Fibroblast of lung (primary cell): ENCODE measurements at regions not wholly inside any gene's neighbourhood (a gene's known extent, or its start where the extent isn't known, plus 50 kb on each side); places are given as distances from the start of the nearest gene placed in this dataset.

Experiments used
- EZH2 ChIP-seq: IDR thresholded peaks from 2 replicates; pipeline ENCODE4 v1.5.1; 2012; ENCODE audit warnings: low read length, control low read depth, mild to moderate bottlenecking; ENCODE audit errors: missing control alignments
- TF ChIP-seq, protein P1 (sequence below), 2 donors: IDR thresholded peaks in 1 of 2; conservative IDR thresholded peaks in 1 of 2; 1 replicate in 1 of 2; 2 replicates in 1 of 2; pipeline ENCODE4 v1.5.1; 2011 to 2012; ENCODE audit warnings: low read length in 2 of 2, control low read depth in 1 of 2, inconsistent platforms in 1 of 2, low read depth in 1 of 2, mild to moderate bottlenecking in 1 of 2

DNA sequence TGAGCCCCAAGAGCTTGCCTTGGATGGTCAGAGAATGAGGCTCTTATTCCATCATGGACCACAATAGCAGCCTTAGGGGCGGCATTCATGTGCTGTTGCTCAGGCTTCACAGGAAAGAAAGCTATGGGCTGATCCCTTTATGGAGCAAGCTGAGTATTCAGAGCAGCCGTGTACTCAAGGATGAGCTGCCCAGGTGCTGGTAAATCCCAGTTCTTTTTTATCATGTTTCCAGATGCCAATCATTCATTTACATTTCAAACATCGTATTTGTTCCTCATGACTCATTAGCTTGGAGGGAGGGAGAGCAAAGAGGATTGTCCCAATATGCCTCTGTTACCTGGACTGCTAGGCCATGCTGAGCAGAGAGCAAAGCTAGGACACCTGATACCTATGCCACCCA is 475.7 kb downstream of the SHISA9 start:
- TF ChIP-seq, protein P1, sequence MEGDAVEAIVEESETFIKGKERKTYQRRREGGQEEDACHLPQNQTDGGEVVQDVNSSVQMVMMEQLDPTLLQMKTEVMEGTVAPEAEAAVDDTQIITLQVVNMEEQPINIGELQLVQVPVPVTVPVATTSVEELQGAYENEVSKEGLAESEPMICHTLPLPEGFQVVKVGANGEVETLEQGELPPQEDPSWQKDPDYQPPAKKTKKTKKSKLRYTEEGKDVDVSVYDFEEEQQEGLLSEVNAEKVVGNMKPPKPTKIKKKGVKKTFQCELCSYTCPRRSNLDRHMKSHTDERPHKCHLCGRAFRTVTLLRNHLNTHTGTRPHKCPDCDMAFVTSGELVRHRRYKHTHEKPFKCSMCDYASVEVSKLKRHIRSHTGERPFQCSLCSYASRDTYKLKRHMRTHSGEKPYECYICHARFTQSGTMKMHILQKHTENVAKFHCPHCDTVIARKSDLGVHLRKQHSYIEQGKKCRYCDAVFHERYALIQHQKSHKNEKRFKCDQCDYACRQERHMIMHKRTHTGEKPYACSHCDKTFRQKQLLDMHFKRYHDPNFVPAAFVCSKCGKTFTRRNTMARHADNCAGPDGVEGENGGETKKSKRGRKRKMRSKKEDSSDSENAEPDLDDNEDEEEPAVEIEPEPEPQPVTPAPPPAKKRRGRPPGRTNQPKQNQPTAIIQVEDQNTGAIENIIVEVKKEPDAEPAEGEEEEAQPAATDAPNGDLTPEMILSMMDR (conservative IDR thresholded peaks at IDR 0.05 in 1 of 2, IDR thresholded peaks at IDR 0.05 in 1 of 2; ENCODE audit: low read depth in 1 of 2, low read length in 2 of 2) = no peak
- no peak for TF ChIP-seq EZH2
